Ovary (tissue), 3 donors: ENCODE measurements at regions not wholly inside any gene's neighbourhood (a gene's known extent, or its start where the extent isn't known, plus 50 kb on each side); places are given as distances from the start of the nearest gene placed in this dataset.

Experiments
- EP300 ChIP-seq: sonication (generic); formaldehyde crosslinking; IDR thresholded peaks from one replicate; pipeline ENCODE4 v1.6.1; 2017; ENCODE audit warnings: antibody characterized with exemption
- POLR2A ChIP-seq: fragments of 450-650 bp; IDR thresholded peaks from one replicate; pipeline ENCODE4 v1.6.1; 2017; ENCODE audit warnings: antibody characterized with exemption, mild to moderate bottlenecking, moderate library complexity
- TF ChIP-seq, protein P1 (sequence below), 3 donors: fragments of 450-650 bp in 2 of 3; fragments of 200-600 bp in 1 of 3; IDR thresholded peaks; one replicate each; pipeline versions ENCODE4 v1.5.1 to v1.8.0; 2016 to 2022; ENCODE audit warnings: antibody characterized with exemption in 3 of 3, mild to moderate bottlenecking in 1 of 3
- donor health status: DM: no; HTN: no; CAD: no.

GRCh38 chr3:39721076-39721475 is 88.3 kb upstream of the MYRIP start:
- TF ChIP-seq POLR2A (no peak), EP300 (no peak)
- TF ChIP-seq, protein P1, sequence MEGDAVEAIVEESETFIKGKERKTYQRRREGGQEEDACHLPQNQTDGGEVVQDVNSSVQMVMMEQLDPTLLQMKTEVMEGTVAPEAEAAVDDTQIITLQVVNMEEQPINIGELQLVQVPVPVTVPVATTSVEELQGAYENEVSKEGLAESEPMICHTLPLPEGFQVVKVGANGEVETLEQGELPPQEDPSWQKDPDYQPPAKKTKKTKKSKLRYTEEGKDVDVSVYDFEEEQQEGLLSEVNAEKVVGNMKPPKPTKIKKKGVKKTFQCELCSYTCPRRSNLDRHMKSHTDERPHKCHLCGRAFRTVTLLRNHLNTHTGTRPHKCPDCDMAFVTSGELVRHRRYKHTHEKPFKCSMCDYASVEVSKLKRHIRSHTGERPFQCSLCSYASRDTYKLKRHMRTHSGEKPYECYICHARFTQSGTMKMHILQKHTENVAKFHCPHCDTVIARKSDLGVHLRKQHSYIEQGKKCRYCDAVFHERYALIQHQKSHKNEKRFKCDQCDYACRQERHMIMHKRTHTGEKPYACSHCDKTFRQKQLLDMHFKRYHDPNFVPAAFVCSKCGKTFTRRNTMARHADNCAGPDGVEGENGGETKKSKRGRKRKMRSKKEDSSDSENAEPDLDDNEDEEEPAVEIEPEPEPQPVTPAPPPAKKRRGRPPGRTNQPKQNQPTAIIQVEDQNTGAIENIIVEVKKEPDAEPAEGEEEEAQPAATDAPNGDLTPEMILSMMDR (IDR thresholded peaks at IDR 0.05), result no peak
